H9 (cell line): ENCODE measurements at regions not wholly inside any gene's neighbourhood (a gene's known extent, or its start where the extent isn't known, plus 50 kb on each side); places are given as distances from the start of the nearest gene placed in this dataset.

Experiments
- DNase-seq: peaks from one replicate; pipeline ENCODE4 v3.0.0-alpha.2; 2017
- H2AFZ ChIP-seq: one replicate; pipeline ENCODE4 v1.6.1; 2013; ENCODE audit warnings: mild to moderate bottlenecking, low read length, control low read depth, moderate library complexity
- H2AK5ac ChIP-seq: 2 replicates; pipeline ENCODE4 v1.6.1; 2013; ENCODE audit warnings: low read length, control low read depth, mixed read lengths; ENCODE audit not compliant: insufficient read length
- H2BK120ac ChIP-seq: one replicate; pipeline ENCODE4 v1.6.1; 2013; ENCODE audit warnings: low read depth, mild to moderate bottlenecking, low read length, control low read depth, inconsistent platforms; ENCODE audit not compliant: poor library complexity, severe bottlenecking
- H2BK12ac ChIP-seq: 2 replicates; pipeline ENCODE4 v1.6.1; 2013; ENCODE audit warnings: low read length, control low read depth, mixed read lengths, low read depth; ENCODE audit not compliant: insufficient read length
- H2BK15ac ChIP-seq: 2 replicates; pipeline ENCODE4 v1.6.1; 2013; ENCODE audit warnings: low read depth, low read length, control low read depth
- H2BK20ac ChIP-seq: one replicate; pipeline ENCODE4 v1.6.1; 2013; ENCODE audit warnings: low read depth, mild to moderate bottlenecking, low read length, control low read depth, inconsistent platforms; ENCODE audit not compliant: poor library complexity, severe bottlenecking
- H2BK5ac ChIP-seq: 2 replicates; pipeline ENCODE4 v1.6.1; 2013; ENCODE audit warnings: low read length, control low read depth, mixed read lengths; ENCODE audit not compliant: insufficient read length
- H3K14ac ChIP-seq: 2 replicates; pipeline ENCODE4 v1.6.1; 2013; ENCODE audit warnings: low read length, control low read depth; ENCODE audit not compliant: insufficient read depth
- H3K18ac ChIP-seq: 2 replicates; pipeline ENCODE4 v1.6.1; 2013; ENCODE audit warnings: low read depth, mild to moderate bottlenecking, mixed read lengths, low read length, control low read depth; ENCODE audit not compliant: insufficient read length
- H3K23ac ChIP-seq: 2 replicates; pipeline ENCODE4 v1.6.1; 2013; ENCODE audit warnings: low read length, control low read depth, mixed read lengths, low read depth; ENCODE audit not compliant: insufficient read length
- H3K23me2 ChIP-seq: 2 replicates; pipeline ENCODE4 v1.6.1; 2013; ENCODE audit warnings: low read depth, mild to moderate bottlenecking, mixed read lengths, low read length, control low read depth; ENCODE audit not compliant: insufficient read length, poor library complexity, severe bottlenecking
- H3K27ac ChIP-seq: 2 replicates; pipeline ENCODE4 v1.5.1; 2013; ENCODE audit warnings: low read length, control low read depth, mixed read lengths, low read depth; ENCODE audit not compliant: insufficient read length
- H3K27me3 ChIP-seq: 2 replicates; pipeline ENCODE4 v1.6.1; 2013; ENCODE audit warnings: low read length, control low read depth, inconsistent platforms; ENCODE audit not compliant: insufficient read depth
- H3K4ac ChIP-seq: 2 replicates; pipeline ENCODE4 v1.6.1; 2013; ENCODE audit warnings: low read depth, mild to moderate bottlenecking, control low read depth, inconsistent platforms, low read length, moderate library complexity
- H3K4me1 ChIP-seq: 2 replicates; pipeline ENCODE4 v1.6.1; 2013; ENCODE audit warnings: low read length, control low read depth, inconsistent platforms; ENCODE audit not compliant: insufficient read depth
- H3K4me2 ChIP-seq: 2 replicates; pipeline ENCODE4 v1.6.1; 2013; ENCODE audit warnings: low read length, control low read depth, mixed read lengths; ENCODE audit not compliant: insufficient read length, insufficient read depth
- H3K56ac ChIP-seq: 2 replicates; pipeline ENCODE4 v1.6.1; 2013; ENCODE audit warnings: low read depth, mild to moderate bottlenecking, mixed read lengths, low read length, control low read depth; ENCODE audit not compliant: insufficient read length
- H3K79me1 ChIP-seq: 2 replicates; pipeline ENCODE4 v1.6.1; 2013; ENCODE audit warnings: low read depth, mild to moderate bottlenecking, moderate library complexity, low read length, control low read depth, inconsistent platforms; ENCODE audit not compliant: insufficient read depth, poor library complexity, severe bottlenecking
- H3K79me2 ChIP-seq: 2 replicates; pipeline ENCODE4 v1.6.1; 2013; ENCODE audit warnings: low read length, control low read depth, inconsistent platforms; ENCODE audit not compliant: insufficient read depth
- H3K9ac ChIP-seq: 2 replicates; pipeline ENCODE4 v1.6.1; 2013; ENCODE audit warnings: low read length, control low read depth, mixed read lengths; ENCODE audit not compliant: insufficient read length; ENCODE audit errors: extremely low read depth
- H3K9me3 ChIP-seq: one replicate; pipeline ENCODE4 v1.6.1; 2013; ENCODE audit warnings: low read depth, low read length, inconsistent platforms; ENCODE audit not compliant: control insufficient read depth
- H3T11ph ChIP-seq: one replicate; pipeline ENCODE4 v1.6.1; 2013; ENCODE audit warnings: mild to moderate bottlenecking, low read length, control low read depth, inconsistent platforms
- H4K20me1 ChIP-seq: one replicate; pipeline ENCODE4 v1.6.1; 2013; ENCODE audit not compliant: control insufficient read depth, insufficient read length, insufficient read depth
- H4K5ac ChIP-seq: 2 replicates; pipeline ENCODE4 v1.6.1; 2013; ENCODE audit warnings: low read depth, mild to moderate bottlenecking, mixed read lengths, low read length, control low read depth; ENCODE audit not compliant: insufficient read length
- H4K8ac ChIP-seq: replicated peaks from 2 replicates; pipeline ENCODE4 v1.6.1; 2013; ENCODE audit warnings: low read length, control low read depth, mixed read lengths, low read depth; ENCODE audit not compliant: insufficient read length
- H4K91ac ChIP-seq: 2 replicates; pipeline ENCODE4 v1.6.1; 2013; ENCODE audit warnings: low read depth, mild to moderate bottlenecking, moderate library complexity, mixed read lengths, low read length, control low read depth; ENCODE audit not compliant: insufficient read length
- H3K27ac Mint-ChIP-seq, 3 experiments: 2 replicates in 2 of 3; 3 replicates in 1 of 3; pipeline ENCODE4 v1.8.0; 2020 to 2021; ENCODE audit warnings: mixed read lengths in 3 of 3, mild to moderate bottlenecking in 1 of 3, moderate library complexity in 1 of 3
- H3K27me3 Mint-ChIP-seq: 2 replicates; pipeline ENCODE4 v1.8.0; 2021; ENCODE audit warnings: low read depth, mild to moderate bottlenecking, moderate library complexity, mixed read lengths
- H3K36me3 Mint-ChIP-seq, 3 experiments: 2 replicates in 2 of 3; 3 replicates in 1 of 3; pipeline ENCODE4 v1.8.0; 2020 to 2021; ENCODE audit warnings: low read depth in 3 of 3, mixed read lengths in 3 of 3; ENCODE audit not compliant: insufficient read depth in 1 of 3
- H3K4me1 Mint-ChIP-seq, 2 experiments: 2 replicates each; pipeline ENCODE4 v1.8.0; 2020; ENCODE audit warnings: mixed read lengths in 2 of 2
- H3K4me3 Mint-ChIP-seq, 2 experiments: 2 replicates in 1 of 2; 3 replicates in 1 of 2; pipeline ENCODE4 v1.8.0; 2020 to 2021; ENCODE audit warnings: mild to moderate bottlenecking in 2 of 2, mixed read lengths in 2 of 2, moderate library complexity in 1 of 2
- H3K9me3 Mint-ChIP-seq, 2 experiments: 2 replicates in 1 of 2; 3 replicates in 1 of 2; pipeline ENCODE4 v1.8.0; 2020; ENCODE audit warnings: mild to moderate bottlenecking in 2 of 2, mixed read lengths in 2 of 2, moderate library complexity in 1 of 2
- CTCF ChIP-seq: fragments of 200-600 bp; sonication (generic); conservative IDR thresholded peaks from 3 replicates; pipeline ENCODE4 v1.8.0; 2021; ENCODE audit warnings: antibody characterized with exemption, mild to moderate bottlenecking
- WGBS: extraction: QIAGEN DNeasy Blood & Tissue Kit; methylation state at CpG from one replicate; pipeline ENCODE4 v1.1.7; 2013; ENCODE audit warnings: missing lambda C conversion rate, low lambda C conversion rate, mixed read lengths; ENCODE audit not compliant: insufficient read length; ENCODE audit errors: extremely low coverage; 5-methylcytosine and 5-hydroxymethylcytosine counted together

GRCh38 chr16:17563323-17564091 is 92.7 kb upstream of the XYLT1 start:
- TF ChIP-seq CTCF, result no peak
- no peaks in the 10 kb centered on the region; a peak in 2 of 5 replicates for H3K9me3 Mint-ChIP-seq
- no peaks in the 10 kb centered on the region for H3K23me2 ChIP-seq
- H2AFZ ChIP-seq, result no peak overlapping the region
- H3K18ac ChIP-seq, result no peak overlapping the region
- no peak overlapping the region for H3K56ac ChIP-seq
- H2BK20ac ChIP-seq, result no peak overlapping the region
- H3K27ac ChIP-seq, result no peak overlapping the region
- no peak for DNase-seq
- H3K36me3 Mint-ChIP-seq, result no peaks in the 10 kb centered on the region
- no CpG with 5 or more reads among the region's 8 CpGs for WGBS
- H3K79me1 ChIP-seq, result no peaks in the 10 kb centered on the region
- H2BK15ac ChIP-seq, result no peak overlapping the region
- no peak overlapping the region for H2BK120ac ChIP-seq
- H3K4me1 Mint-ChIP-seq, result no peaks in the 10 kb centered on the region; a peak in 1 of 4 replicates
- no peak overlapping the region for H2BK5ac ChIP-seq
- no peak overlapping the region for H4K8ac ChIP-seq
- H3K27ac Mint-ChIP-seq, result no peak overlapping the region
- no peaks in the 10 kb centered on the region for H3K27me3 ChIP-seq
- H3K14ac ChIP-seq, result no peak overlapping the region
- H3K4ac ChIP-seq, result no peak overlapping the region
- H4K5ac ChIP-seq, result no peak overlapping the region
- H3K9me3 ChIP-seq, result no peaks in the 10 kb centered on the region
- no peaks in the 10 kb centered on the region for H3K79me2 ChIP-seq
- H3K4me2 ChIP-seq, result no peak overlapping the region
- no peak overlapping the region for H3K9ac ChIP-seq
- no peaks in the 10 kb centered on the region for H4K20me1 ChIP-seq
- no peak overlapping the region for H2AK5ac ChIP-seq
- no peak overlapping the region for H3T11ph ChIP-seq
- no peak overlapping the region for H3K23ac ChIP-seq
- H2BK12ac ChIP-seq, result no peak overlapping the region
- no peak overlapping the region for H3K4me3 Mint-ChIP-seq
- H4K91ac ChIP-seq, result no peak overlapping the region
- H3K4me1 ChIP-seq, result no peaks in the 10 kb centered on the region
- H3K27me3 Mint-ChIP-seq, result 0 out of 2 replicates have a peak, but pooled peaks cover 1% of the 10 kb centered on the region
